ENCODE measurements at regions not wholly inside any gene's neighbourhood (a gene's known extent, or its start where the extent isn't known, plus 50 kb on each side); places are given as distances from the start of the nearest gene placed in this dataset.

GRCh38 chr6:148144917-148145521 is 197.6 kb upstream of the SASH1 start:
- no peaks in the 10 kb centered on the region for H3K79me2 ChIP-seq (ENCODE audit: insufficient read depth, low read length)
- no peaks in the 10 kb centered on the region for H3K4me1 Mint-ChIP-seq
- H3K4me1 ChIP-seq (ENCODE audit: control insufficient read depth in 1 of 2, insufficient read depth in 2 of 2, low read length in 2 of 2), result no peaks in the 10 kb centered on the region
- intact Hi-C loops (cut with micrococcal nuclease), result loop anchor here in 1 of 2 donors (10.0 kb wide), 1 partner anchor 320 kb away; no protein-coding TSS in a partner anchor
- peaks cover 0 to 5% of the 10 kb centered on the region in 2 donors for H3K27me3 ChIP-seq (ENCODE audit: control insufficient read depth in 2 of 2, insufficient read depth in 2 of 2, low read length in 2 of 2)
- TF ChIP-seq, protein P1, sequence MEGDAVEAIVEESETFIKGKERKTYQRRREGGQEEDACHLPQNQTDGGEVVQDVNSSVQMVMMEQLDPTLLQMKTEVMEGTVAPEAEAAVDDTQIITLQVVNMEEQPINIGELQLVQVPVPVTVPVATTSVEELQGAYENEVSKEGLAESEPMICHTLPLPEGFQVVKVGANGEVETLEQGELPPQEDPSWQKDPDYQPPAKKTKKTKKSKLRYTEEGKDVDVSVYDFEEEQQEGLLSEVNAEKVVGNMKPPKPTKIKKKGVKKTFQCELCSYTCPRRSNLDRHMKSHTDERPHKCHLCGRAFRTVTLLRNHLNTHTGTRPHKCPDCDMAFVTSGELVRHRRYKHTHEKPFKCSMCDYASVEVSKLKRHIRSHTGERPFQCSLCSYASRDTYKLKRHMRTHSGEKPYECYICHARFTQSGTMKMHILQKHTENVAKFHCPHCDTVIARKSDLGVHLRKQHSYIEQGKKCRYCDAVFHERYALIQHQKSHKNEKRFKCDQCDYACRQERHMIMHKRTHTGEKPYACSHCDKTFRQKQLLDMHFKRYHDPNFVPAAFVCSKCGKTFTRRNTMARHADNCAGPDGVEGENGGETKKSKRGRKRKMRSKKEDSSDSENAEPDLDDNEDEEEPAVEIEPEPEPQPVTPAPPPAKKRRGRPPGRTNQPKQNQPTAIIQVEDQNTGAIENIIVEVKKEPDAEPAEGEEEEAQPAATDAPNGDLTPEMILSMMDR (IDR thresholded peaks at IDR 0.05), result peak; percentile 87
- no peak overlapping the region for H3K9ac ChIP-seq (ENCODE audit: insufficient read depth, low read length, poor library complexity, severe bottlenecking)
- H3K36me3 ChIP-seq (replicated peaks in 1 of 2; ENCODE audit: control insufficient read depth in 1 of 2, insufficient read depth in 2 of 2, low read length in 2 of 2), result no peaks in the 10 kb centered on the region
- no CpG with 5 or more reads among the region's 8 CpGs for WGBS (ENCODE audit: insufficient coverage)
- H2AFZ ChIP-seq (ENCODE audit: insufficient read depth, low read depth, low read length, poor library complexity, severe bottlenecking), result no peak overlapping the region
- no peaks in the 10 kb centered on the region for H3K36me3 Mint-ChIP-seq
- H3K27ac Mint-ChIP-seq, result no peak overlapping the region
- no peaks in the 10 kb centered on the region for H3K9me3 ChIP-seq (replicated peaks in 1 of 2; ENCODE audit: control insufficient read depth in 1 of 2, insufficient read depth in 1 of 2, low read length in 2 of 2)
- no peak overlapping the region for H3K27ac ChIP-seq (ENCODE audit: low read depth in 1 of 2, low read length in 2 of 2)
- peak in 2 of 3 donors; percentile 4 to 23 for DNase-seq
- no peak overlapping the region for H3K4me2 ChIP-seq (replicated peaks; ENCODE audit: extremely low read depth, low read length, poor library complexity, severe bottlenecking)
- H4K20me1 ChIP-seq (ENCODE audit: insufficient read depth, low read length), result no peaks in the 10 kb centered on the region
- H3K9me3 Mint-ChIP-seq, result no peaks in the 10 kb centered on the region
- no peak overlapping the region for H3K4me3 ChIP-seq (replicated peaks in 1 of 3; ENCODE audit: low read depth in 2 of 3, low read length in 3 of 3)
- H3K4me3 Mint-ChIP-seq, result no peak overlapping the region
- peaks cover 2 to 9% (median 4%) of the 10 kb centered on the region in 3 donors for H3K27me3 Mint-ChIP-seq (ENCODE audit: low read depth in 3 of 3)

GRCh38 chr6:148146717-148147462 is 195.7 kb upstream of the SASH1 start:
- Histone ChIP-seq H3K4me2 (replicated peaks; ENCODE audit: extremely low read depth, low read length, poor library complexity, severe bottlenecking) (no peak overlapping the region), H3K9me3 (replicated peaks in 1 of 2; ENCODE audit: control insufficient read depth in 1 of 2, insufficient read depth in 1 of 2, low read length in 2 of 2) (no peaks in the 10 kb centered on the region), H3K79me2 (ENCODE audit: insufficient read depth, low read length) (no peaks in the 10 kb centered on the region), H4K20me1 (ENCODE audit: insufficient read depth, low read length) (no peaks in the 10 kb centered on the region), H3K4me3 (replicated peaks in 1 of 3; ENCODE audit: low read depth in 2 of 3, low read length in 3 of 3) (no peak overlapping the region), H3K36me3 (replicated peaks in 1 of 2; ENCODE audit: control insufficient read depth in 1 of 2, insufficient read depth in 2 of 2, low read length in 2 of 2) (no peaks in the 10 kb centered on the region), H3K27me3 (ENCODE audit: control insufficient read depth in 2 of 2, insufficient read depth in 2 of 2, low read length in 2 of 2) (peaks cover 0 to 5% of the 10 kb centered on the region in 2 donors), H3K9ac (ENCODE audit: insufficient read depth, low read length, poor library complexity, severe bottlenecking) (no peak overlapping the region), H3K27ac (ENCODE audit: low read depth in 1 of 2, low read length in 2 of 2) (no peak overlapping the region), H2AFZ (ENCODE audit: insufficient read depth, low read depth, low read length, poor library complexity, severe bottlenecking) (no peak overlapping the region), H3K4me1 (ENCODE audit: control insufficient read depth in 1 of 2, insufficient read depth in 2 of 2, low read length in 2 of 2) (no peaks in the 10 kb centered on the region)
- intact Hi-C loops (cut with micrococcal nuclease), result loop anchor here in 1 of 2 donors (10.0 kb wide), 1 partner anchor 318 kb away; no protein-coding TSS in a partner anchor
- H3K4me1 Mint-ChIP-seq, result no peaks in the 10 kb centered on the region
- no peak overlapping the region for H3K27ac Mint-ChIP-seq
- no peaks in the 10 kb centered on the region for H3K36me3 Mint-ChIP-seq
- TF ChIP-seq, protein P1 (IDR thresholded peaks at IDR 0.05), result no peak
- no peak for DNase-seq
- 70% methylated on average over 8 of the region's 12 CpGs for WGBS (ENCODE audit: insufficient coverage)
- no peaks in the 10 kb centered on the region for H3K9me3 Mint-ChIP-seq
- H3K27me3 Mint-ChIP-seq (ENCODE audit: low read depth in 3 of 3), result peaks cover 1 to 7% (median 6%) of the 10 kb centered on the region in 3 donors
- no peak overlapping the region for H3K4me3 Mint-ChIP-seq
